ENCODE measurements at regions not wholly inside any gene's neighbourhood (a gene's known extent, or its start where the extent isn't known, plus 50 kb on each side); places are given as distances from the start of the nearest gene placed in this dataset. TPM values are rescaled to one million over a fixed set of nuclear protein-coding genes. Genes with fewer than 3 reads are reported as not detected.

DNA sequence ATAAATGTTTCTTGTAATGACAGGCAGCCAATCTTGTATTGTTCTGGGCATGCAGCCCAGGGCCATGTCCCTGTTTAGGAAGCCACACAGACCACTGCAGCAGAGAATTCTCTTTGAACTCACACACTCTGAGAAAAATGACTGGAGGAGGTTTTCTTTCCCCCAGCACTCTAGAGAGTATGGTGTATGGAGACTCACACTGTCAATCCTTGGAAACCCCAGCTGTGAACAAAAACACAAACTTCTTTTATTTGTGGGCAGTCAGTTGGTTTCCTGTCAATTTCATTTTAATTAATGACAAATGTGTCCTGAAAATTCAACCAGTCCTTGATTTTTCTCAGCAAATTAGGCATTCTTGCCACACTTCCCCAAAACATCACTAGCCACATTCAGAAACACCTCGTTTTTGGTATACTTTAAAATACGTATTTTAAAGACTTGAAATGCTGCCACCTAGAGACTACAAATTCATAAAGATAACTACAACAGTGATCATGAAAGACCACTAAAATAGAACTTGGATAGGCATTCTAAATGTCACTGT, 52.9 kb upstream of the UFL1 start:
- Histone ChIP-seq H3K4me1 (ENCODE audit: insufficient read depth) (no peaks in the 10 kb centered on the region), H4K20me1 (ENCODE audit: insufficient read depth) (no peaks in the 10 kb centered on the region), H3K4me3 (no peak overlapping the region), H3K4me2 (ENCODE audit: unreplicated experiment) (no peak overlapping the region), H3K36me3 (ENCODE audit: low read depth) (no peaks in the 10 kb centered on the region), H3K27ac (no peak overlapping the region), H3K9me3 (ENCODE audit: low read depth) (no peaks in the 10 kb centered on the region), H3F3A (ENCODE audit: insufficient read depth) (no peaks in the 10 kb centered on the region), H3K9me2 (ENCODE audit: insufficient read depth) (no peaks in the 10 kb centered on the region), H3K9ac (no peak overlapping the region), H2AFZ (no peak overlapping the region), H3K79me2 (ENCODE audit: insufficient read depth) (no peaks in the 10 kb centered on the region), H3K27me3 (replicated peaks; ENCODE audit: insufficient read depth) (no peaks in the 10 kb centered on the region)
- WGBS, 2 experiments (ENCODE audit: low coverage in 1 of 2, low lambda C conversion rate in 2 of 2, missing lambda C conversion rate in 2 of 2) = 0% methylated on average over 2 of the region's 2 CpGs
- no peak for TF ChIP-seq EZH2 (IDR thresholded peaks at IDR 0.05; ENCODE audit: insufficient read depth, poor library complexity, severe bottlenecking)
- no peak for TF ChIP-seq EZH2phosphoT487 (IDR thresholded peaks at IDR 0.05; ENCODE audit: insufficient read depth, low read depth)
- in situ Hi-C loops (cut with MboI) = no loop called here
- peak; percentile 20 for DNase-seq

GRCh38 chr6:96469312-96469711, 52.3 kb upstream of the UFL1 start:
- WGBS, 2 experiments (ENCODE audit: low coverage in 1 of 2, low lambda C conversion rate in 2 of 2, missing lambda C conversion rate in 2 of 2) = 9 to 10% methylated on average over 2 of the region's 2 CpGs
- H3K36me3 ChIP-seq (ENCODE audit: low read depth) = no peaks in the 10 kb centered on the region
- no peaks in the 10 kb centered on the region for H3F3A ChIP-seq (ENCODE audit: insufficient read depth)
- no peak overlapping the region for H3K27ac ChIP-seq
- H3K27me3 ChIP-seq (replicated peaks; ENCODE audit: insufficient read depth) = no peaks in the 10 kb centered on the region
- no peak overlapping the region for H3K4me3 ChIP-seq
- no peaks in the 10 kb centered on the region for H3K4me1 ChIP-seq (ENCODE audit: insufficient read depth)
- no peaks in the 10 kb centered on the region for H3K9me3 ChIP-seq (ENCODE audit: low read depth)
- no peak overlapping the region for H3K4me2 ChIP-seq (ENCODE audit: unreplicated experiment)
- no peaks in the 10 kb centered on the region for H3K79me2 ChIP-seq (ENCODE audit: insufficient read depth)
- TF ChIP-seq EZH2 (IDR thresholded peaks at IDR 0.05; ENCODE audit: insufficient read depth, poor library complexity, severe bottlenecking) = no peak
- TF ChIP-seq EZH2phosphoT487 (IDR thresholded peaks at IDR 0.05; ENCODE audit: insufficient read depth, low read depth) = no peak
- in situ Hi-C loops (cut with MboI) = no loop called here
- H2AFZ ChIP-seq = no peak overlapping the region
- H3K9me2 ChIP-seq (ENCODE audit: insufficient read depth) = no peaks in the 10 kb centered on the region
- H4K20me1 ChIP-seq (ENCODE audit: insufficient read depth) = no peaks in the 10 kb centered on the region
- DNase-seq = no peak
- H3K9ac ChIP-seq = no peak overlapping the region

GRCh38 chr6:96470296-96470695, 51.3 kb upstream of the UFL1 start:
- Histone ChIP-seq H3K9me2 (ENCODE audit: insufficient read depth) (no peaks in the 10 kb centered on the region), H4K20me1 (ENCODE audit: insufficient read depth) (no peaks in the 10 kb centered on the region), H3K9me3 (ENCODE audit: low read depth) (no peaks in the 10 kb centered on the region), H3K36me3 (ENCODE audit: low read depth) (no peaks in the 10 kb centered on the region), H3K79me2 (ENCODE audit: insufficient read depth) (no peaks in the 10 kb centered on the region), H3K4me2 (ENCODE audit: unreplicated experiment) (no peak overlapping the region), H3K9ac (no peak overlapping the region), H3F3A (ENCODE audit: insufficient read depth) (no peaks in the 10 kb centered on the region), H3K4me1 (ENCODE audit: insufficient read depth) (no peaks in the 10 kb centered on the region), H3K27ac (no peak overlapping the region), H3K4me3 (no peak overlapping the region), H3K27me3 (replicated peaks; ENCODE audit: insufficient read depth) (no peaks in the 10 kb centered on the region), H2AFZ (no peak overlapping the region)
- 18 to 23% methylated on average over 2 of the region's 2 CpGs for WGBS, 2 experiments (ENCODE audit: low coverage in 1 of 2, low lambda C conversion rate in 2 of 2, missing lambda C conversion rate in 2 of 2)
- no peak for DNase-seq
- no peak for TF ChIP-seq EZH2phosphoT487 (IDR thresholded peaks at IDR 0.05; ENCODE audit: insufficient read depth, low read depth)
- TF ChIP-seq EZH2 (IDR thresholded peaks at IDR 0.05; ENCODE audit: insufficient read depth, poor library complexity, severe bottlenecking) = no peak
- in situ Hi-C loops (cut with MboI) = no loop called here

Small RNA genes lying in the stretch of these regions (small RNA-seq; reads per million reads assigned to genes)
- not detected for gene RN7SL797P (ENCODE audit: low read depth, low replicate concordance)

Data from GM23248 (cell line).